ENCODE measurements at regions not wholly inside any gene's neighbourhood (a gene's known extent, or its start where the extent isn't known, plus 50 kb on each side); places are given as distances from the start of the nearest gene placed in this dataset.
"Not testable (repeated sequence)": the region's sequence is repeated elsewhere in the genome, so short reads cannot be mapped to it uniquely, and the experiment has no call there.

DNA sequence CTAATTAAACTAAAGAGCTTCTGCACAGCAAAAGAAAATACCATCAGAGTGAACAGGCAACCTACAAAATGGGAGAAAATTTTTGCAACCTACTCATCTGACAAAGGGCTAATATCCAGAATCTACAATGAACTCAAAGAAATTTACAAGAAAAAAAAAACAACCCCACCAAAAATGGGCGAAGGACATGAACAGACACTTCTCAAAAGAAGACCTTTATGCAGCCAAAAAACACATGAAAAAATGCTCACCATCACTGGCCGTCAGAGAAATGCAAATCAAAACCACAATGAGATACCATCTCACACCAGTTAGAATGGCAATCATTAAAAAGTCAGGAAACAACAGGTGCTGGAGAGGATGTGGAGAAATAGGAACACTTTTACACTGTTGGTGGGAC lies 100.7 kb downstream of the GPX5 start:
- DNase-seq = not testable (repeated sequence)

DNA sequence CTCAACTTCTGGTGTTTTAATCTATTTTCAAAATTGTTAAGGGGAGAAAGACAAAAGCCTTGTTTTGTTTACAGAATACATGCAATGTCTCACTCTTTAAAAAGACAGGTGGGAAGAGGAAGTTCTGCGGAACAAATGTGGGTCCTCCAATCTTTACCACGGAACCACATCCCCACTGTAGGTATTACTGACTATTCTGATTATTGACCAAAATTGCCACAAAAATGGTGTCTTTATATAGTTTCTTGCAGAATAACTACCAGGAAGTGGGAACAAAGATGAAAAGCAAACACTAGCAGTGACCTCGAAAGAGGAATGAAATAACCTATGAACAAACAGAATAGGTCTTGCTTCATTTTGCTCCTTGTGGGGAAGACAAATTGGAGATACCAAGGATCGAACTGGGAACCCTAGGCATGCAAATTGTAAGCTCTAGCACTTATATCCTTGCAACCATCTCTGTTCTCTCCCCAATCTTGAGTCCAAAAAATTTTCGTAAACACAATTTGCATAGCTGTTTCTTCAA lies 106.7 kb downstream of the GPX5 start:
- DNase-seq = no peak

DNA sequence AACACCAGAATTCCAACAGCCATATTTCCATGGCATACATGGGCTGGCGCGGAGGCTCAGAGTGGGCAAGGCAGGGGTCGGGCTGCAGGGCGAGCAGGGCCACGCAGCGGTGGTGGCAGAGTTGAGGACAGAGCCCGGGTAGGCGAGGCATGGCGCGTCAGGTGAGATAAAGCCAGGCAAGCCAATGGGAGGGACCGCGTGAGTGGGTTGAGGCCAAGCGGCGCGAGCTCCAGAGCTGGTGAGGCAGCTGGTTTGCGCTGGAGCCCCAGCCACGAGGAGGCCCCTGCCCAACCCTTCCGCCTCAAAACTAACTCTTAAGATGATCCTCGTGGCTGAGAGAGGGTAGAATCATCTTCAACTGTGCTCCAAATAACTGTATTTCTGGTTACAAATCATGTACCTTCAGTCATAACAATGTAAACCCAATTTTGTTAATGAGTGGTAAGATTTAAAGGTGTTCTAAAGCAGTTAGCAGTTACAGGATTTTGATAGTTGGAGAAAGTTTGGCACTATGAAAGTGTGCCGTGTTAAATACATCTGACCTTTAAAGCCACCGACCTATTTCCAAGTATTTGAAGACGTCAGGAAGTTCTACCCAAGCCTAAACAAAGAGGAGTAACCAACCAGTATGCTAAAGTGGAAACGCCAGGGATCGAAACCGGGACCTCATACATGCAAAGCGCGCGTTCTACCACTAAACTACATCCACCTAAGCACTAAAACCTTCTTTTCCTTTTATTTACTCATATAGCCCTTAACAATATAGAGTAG lies 107.9 kb downstream of the GPX5 start:
- DNase-seq = no peak

DNA sequence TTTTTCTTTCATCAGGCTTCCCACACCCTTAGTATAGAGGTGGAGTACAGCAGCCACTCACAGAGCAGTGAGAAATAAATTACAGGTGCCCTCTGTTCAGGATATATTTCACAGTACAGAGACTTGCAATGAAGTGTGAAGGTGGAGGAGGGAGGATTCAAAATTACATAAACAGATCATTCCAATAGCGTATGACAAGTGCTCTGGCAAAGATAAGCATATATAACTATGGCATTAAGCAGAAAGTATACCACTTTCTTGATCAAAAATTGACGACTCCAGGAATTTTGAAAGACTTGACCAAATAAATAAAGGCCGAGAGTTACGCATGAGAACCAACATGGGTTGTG lies 108.7 kb downstream of the GPX5 start:
- DNase-seq = no peak

DNA sequence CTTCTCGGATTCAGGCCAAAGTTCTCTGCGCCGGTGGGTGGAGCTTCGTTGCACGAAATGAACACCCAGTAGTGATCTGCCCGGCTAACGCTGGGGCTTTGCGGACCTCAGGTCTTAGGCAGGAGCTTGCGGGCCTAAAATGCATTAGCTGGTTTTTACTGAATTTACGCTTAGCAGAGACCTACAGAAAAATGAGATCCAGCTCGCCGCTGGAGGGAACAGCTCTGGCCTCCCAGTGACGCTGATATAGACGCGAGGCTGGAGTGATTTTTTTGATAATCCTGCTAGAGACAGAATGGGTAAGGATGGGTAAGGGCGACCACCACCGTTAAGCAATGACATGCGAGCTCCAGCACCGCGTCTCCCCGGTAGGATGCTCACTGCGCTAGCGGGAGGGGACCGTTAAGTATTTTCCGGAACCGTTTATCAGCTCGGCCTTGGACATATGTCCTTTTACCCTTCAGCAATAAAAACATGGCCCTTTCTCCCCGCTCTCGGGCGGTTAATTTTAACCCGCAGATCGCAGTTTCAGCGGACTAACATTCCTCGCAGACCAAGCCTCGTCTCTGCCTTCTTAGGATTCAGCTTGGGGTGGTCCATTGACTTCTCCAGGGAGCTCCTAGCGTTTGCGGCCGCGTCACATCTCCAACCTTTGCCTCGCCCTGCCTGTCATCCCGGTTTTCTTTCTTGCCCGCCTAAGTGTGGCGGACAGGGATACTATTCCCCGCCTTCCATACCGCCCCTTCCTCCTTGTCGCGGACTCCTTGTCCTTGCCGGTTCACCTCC lies 109.3 kb downstream of the GPX5 start:
- no peak for DNase-seq

DNA sequence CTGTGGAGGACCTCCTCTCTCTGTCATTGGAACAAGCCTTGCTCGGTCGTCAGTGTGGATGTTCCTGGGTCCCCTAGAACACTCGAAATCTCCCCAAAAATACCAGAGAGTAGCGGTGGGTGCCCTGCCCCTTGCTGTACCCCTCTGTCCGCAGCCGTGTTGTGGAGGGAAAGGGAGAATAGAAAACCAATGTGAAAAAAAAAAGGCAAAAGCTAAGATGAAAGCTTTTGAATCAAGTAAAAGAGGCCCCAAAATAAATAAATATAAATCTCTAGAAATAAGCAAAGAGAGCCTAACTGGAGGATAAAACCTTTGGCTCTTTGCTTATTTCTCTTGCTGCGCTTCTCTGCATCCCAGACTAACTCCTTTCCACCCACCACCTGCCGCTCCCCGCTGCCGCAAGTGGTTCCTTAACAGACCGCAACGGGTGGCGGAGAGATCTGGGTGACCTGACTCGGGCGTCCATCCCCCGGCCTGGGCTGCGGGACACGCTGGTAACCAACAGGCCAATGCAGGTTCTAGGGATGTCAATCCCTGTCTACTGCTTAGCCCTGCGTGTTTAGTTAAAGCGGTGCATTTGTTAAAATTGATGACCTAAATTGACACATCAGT lies 110.0 kb downstream of the GPX5 start:
- DNase-seq = no peak

DNA sequence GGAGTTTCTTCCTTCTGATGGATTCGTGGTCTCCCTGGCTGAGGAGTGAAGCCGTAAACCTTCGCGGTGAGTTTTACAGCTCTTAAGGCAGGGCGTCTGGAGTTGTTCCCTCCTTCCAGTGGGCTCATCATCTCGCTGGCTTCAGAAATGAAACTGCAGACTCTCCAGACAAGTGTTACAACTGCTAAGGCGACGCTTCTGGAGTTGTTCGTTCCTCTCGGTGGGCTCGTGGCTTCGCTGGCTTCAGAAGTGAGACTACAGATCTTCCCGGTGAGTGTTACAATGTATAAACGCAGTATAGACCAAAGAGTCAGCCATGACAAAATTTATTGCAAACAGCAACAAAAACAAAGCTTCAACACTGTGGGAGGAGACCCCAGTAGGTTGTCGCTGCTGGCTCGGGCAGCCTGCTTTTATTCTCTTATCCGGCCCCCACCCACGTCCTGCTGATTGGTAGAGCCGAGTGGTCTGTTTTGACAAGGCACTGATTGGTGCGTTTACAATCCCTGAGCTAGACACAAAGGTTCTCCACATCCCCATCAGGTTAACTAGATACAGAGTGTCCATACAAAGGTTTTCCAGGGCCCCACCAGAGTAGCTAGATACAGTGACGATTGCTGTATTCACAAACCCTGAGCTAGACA lies 113.2 kb downstream of the GPX5 start:
- DNase-seq = no peak

DNA sequence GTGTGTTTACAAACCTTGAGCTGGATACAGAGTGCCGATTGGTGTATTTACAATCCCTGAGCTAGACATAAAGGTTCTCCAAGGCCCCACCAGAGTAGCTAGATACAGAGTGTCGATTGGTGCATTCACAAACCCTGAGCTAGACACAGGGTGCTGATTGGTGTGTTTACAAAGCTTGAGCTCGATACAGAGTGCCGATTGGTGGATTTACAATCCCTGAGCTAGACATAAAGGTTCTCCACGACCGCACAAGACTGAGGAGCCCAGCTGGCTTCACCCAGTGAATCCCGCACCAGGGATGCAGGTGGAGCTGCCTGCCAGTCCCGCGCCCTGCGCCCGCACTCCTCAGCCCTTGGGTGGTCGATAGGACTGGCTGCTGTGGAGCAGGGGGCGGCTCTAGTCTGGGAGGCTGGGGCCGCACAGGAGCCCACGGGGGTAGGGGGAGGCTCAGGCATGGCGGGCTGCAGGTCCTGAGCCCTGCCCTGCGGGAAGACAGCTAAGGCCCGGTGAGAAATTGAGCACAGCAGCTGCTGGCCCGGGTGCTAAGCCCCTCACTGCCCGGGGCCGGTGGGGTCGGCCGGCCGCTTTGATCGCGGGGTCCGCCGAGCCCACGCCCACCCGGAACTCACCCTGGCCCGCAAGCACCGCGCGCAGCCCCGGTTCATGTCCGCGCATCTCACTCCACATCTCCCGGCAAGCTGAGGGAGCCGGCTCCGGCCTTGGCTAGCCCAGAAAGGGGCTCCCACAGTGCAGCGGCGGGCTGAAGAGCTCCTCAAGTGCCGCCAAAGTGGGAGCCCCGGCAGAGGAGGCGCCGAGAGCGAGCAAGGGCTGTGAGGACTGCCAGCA lies 114.0 kb downstream of the GPX5 start:
- DNase-seq = not testable (repeated sequence)

DNA sequence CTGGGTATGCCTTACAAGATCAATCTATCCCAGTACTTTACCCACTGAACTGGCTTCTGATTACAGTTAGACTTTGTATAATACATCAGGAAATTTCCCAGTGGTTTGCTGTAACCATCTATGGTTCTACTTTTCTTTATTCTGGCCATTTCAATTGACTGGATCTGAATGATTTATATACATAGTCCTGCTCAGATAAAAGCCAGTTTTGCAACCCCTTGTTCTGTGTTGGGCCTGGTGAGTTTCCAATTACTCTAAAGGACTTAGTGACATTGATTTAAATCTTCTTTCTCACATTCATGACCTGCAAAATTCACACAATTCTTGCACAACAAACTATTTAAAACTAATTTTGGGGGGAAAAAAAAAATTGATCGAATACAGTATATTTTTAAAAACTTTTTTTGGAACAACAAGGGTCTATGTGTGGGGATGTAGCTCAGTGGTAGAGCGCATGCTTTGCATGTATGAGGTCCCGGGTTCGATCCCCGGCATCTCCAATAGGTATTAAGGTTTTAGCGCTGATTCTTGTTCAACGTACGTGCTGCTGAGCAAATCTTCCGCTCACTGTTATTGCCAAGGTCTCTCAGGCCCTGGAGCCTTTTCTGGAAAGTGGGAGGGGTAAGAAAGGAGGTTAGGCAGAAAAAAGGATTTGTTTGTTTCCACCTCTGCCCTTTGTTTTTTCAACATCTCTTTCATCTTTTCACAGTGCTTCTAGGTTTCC lies 117.5 kb downstream of the GPX5 start:
- DNase-seq = no peak

DNA sequence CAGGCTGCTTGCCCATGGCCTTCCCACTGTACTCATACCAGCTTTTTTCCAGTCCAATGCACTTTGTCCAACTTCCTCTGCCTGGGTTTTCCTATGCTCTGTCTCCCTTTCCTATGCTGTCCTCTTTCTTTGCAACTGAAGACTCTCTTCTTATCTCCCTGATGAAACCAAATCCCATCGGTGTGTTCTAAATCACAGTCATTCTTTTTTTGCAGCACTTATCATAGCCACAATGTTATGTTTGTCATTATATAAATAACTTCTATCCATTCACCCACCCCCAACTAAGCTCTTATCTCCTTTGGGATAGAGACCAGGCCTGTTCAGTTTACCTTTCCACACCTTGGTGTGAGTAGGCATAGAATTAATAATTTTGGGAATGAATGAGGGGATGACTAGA lies 121.0 kb downstream of the GPX5 start:
- no peak for DNase-seq

DNA sequence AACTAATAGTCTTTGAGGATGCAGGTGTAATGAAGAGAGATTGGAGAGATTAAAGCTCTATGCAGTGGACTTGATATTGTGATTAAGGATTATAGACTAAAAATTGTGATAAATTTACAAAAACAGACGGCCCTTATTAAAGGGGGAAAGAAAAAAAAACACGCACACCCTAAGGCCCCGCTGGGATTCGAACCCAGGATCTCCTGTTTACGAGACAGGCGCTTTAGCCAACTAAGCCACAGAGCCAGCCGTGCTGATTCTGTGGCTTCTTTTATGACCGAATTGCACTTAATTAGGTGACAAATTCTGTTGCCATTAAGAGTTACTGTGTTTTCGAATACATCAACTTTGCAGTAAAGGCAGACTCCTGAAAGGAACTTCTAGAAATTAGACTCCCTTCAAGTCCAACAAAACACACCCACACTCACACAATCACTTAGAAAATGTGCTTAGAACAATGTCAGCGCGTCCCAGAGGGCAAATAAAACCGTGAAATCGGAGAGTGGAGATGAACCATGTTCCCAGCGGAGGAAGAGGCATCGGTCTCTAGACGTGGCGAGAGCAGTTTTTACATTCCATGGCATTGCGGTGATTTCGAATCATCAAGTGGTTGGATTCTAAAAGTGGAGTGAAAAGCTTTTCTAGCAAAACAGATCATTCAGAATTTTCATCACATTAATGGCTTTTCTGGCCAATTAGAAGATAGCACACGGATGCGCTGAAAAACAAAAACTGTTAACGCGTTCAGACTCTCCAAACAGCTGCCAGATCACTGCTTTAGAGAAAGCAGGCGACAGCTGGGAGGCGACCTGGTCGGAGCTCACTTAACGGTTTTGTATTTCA lies 122.6 kb downstream of the GPX5 start:
- no peak for DNase-seq

DNA sequence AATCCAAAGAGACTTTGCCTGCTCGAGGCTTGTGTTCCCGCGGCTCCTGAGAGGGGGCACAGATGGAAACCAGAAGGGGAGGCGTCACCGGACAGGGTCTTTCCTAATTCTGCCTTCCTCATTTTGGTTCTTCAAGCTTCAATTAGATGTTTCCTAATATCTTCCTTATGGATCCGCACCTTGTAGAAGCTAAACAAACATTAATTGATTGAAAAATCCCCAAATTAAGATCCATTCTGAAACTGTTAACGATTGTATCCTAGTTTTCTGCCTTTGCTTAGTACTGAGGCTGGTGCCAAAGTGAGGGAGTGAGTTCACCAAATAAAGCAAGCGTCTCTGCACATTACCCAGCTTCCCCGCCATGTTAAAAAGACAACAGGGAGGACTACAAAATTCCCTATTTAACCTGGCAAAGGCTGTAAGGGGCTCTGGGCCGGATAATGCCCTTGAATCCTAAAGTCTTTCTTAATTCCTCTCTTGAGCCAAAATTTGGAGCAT lies 123.2 kb downstream of the GPX5 start:
- DNase-seq = no peak

DNA sequence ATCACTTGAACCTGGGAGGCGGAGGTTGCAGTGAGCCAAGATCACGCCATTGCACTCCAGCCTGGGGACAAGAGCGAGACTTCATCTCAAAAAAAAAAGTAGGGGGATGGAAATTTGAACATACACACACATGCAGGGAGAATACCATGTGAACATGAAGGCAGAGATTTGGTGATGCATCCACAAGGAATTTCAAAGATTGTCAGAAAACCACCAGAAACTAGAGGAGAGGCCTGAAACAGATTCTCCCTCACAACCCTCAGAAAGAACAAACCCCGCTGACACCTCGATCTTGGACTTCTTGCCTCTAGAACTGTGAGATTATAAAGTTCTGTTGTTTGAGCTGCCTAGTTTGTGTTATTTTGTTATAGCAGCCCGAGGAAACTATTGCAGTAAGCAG lies 125.5 kb downstream of the GPX5 start:
- no peak for DNase-seq

DNA sequence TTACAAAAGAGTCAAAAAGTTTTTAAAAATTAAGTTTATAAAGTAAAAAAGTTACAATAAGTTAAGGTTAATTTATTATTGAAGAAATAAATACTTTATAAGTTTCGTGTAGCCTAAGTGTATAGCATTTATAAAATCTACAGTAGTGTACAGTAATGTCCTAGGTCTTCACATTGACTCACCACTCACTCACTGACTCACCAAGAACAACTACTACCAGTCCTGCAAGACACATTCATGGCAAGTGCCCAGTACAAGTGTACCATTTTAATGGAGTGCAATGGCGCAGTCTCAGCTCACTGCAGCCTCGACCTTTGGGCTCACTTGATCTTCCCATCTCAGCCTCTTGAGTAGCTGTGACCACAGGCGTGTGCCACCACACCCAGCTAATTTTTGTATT lies 128.2 kb downstream of the GPX5 start:
- no peak for DNase-seq

DNA sequence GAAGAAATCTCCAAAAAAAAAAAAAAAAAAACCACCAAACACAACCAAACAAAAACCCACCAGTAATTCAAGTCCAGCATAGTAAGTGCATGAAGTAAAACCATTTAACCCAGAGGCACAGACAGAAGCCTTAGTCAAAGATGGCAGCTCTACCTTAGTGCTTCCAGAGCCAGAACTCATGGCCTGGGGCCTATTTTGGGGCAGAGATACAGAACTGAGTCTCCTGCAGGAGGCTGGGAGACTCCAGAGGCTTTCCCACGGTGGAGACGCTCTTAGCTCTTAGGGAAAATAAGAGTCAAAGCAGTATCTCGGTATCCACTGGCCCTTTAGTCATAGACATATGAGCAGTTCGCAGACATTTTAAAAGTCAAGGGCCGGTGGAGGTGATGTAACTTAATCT lies 129.5 kb downstream of the GPX5 start:
- no peak for DNase-seq

DNA sequence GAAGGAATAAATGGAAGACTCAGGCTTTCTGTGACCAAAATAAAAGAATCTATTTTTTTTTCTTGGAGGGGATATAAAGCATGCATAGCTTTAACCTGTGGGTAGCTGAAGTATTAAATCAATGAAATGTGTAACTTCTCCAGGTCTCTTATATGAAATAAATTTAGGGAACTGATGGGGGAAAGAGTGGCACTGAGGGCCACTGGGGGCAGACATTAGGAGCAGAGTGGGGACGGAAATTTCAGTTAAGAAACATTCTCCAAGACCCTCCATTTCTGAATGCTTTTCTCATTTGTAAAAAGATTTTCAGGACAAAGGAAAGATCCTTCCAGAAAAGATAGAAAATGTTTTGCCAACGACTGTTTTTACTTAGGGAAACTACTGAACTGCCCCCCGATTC lies 131.0 kb downstream of the GPX5 start:
- no peak for DNase-seq

DNA sequence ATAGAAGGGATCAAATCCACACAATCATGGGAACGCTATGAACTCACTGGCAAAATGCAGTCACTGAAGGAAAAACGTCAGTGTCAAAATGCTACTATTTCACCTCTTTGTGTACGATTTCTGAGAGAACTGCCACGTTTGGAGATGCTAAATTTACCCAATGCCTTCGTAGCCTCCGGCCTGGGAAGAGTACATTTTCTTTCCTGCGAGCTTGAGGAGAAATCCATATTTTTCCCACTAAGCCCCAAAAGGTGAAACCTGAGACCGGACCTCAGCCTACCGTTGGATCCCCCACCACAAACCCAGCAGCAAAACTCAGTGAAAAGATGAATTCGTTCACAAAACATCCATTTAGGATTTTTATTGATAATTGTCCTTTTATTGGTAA lies 131.7 kb downstream of the GPX5 start:
- DNase-seq = no peak

DNA sequence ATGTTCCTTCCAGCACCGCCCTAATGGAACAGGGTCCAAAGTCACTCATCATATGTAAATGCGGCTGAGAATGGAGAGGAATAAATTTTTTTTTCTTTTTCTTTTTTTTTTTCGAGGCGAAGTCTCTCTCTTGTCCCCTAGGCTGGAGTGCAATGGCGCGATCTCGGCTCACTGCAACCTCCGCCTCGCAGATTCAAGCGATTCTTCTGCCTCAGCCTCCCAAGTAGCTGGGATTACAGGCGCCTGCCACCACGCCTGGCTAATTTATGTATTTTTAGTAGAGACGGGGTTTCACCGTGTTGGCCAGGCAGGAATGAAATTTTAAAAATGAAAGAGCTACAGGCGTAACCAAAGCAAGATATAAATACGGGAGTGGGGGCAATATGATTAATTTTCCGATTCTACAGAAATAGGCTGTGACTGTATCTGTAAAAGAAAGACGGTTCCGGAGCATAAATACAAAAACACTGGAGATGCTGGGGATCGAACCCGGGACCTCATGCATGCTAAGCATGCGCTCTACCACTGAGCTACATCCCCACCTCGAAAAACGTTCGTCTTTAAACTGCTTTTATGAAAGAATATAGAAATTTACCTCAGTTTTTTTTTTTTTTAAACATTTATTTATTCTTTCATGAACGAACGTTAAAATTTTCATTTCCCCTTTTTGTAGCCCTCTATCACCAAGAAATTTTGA lies 132.2 kb downstream of the GPX5 start:
- DNase-seq = no peak

DNA sequence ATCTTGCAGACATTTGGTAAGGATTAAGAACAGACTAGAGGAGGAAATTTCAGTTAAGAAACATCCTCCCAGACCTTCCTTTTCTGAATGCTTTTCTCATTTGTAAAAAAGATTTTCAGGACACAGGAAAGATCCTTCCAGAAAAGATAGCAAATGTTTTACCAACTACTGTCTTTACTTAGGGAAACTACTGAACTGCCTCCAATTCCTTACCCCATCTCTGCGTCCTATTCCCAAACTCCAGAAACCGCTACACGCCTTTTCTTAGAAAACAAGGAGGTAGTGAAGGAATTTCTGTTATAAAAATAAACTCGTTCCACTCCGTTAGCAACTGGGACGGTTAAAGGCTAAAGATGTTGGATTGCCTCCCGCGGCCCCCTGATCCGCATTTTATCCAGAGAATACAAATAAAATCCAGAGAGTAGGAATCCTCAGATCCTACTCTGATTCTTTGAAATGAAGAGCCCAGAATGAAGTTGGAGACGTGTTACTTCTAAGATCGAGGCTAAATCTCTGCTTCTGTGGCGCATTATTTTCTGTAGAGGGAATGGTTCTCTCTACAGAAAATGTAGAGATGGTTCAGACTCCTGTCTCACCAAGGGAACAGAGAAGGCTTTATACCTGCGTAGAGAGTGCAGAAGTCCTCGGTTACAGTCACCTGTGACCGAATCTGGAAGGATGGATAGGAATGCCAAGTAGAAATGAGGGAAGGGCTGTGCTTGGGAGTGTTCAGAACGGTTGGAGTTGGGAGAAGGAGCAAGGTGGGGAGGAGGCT lies 133.0 kb downstream of the GPX5 start:
- no peak for DNase-seq
